ENCODE measurements at regions not wholly inside any gene's neighbourhood (a gene's known extent, or its start where the extent isn't known, plus 50 kb on each side); places are given as distances from the start of the nearest gene placed in this dataset.

DNA sequence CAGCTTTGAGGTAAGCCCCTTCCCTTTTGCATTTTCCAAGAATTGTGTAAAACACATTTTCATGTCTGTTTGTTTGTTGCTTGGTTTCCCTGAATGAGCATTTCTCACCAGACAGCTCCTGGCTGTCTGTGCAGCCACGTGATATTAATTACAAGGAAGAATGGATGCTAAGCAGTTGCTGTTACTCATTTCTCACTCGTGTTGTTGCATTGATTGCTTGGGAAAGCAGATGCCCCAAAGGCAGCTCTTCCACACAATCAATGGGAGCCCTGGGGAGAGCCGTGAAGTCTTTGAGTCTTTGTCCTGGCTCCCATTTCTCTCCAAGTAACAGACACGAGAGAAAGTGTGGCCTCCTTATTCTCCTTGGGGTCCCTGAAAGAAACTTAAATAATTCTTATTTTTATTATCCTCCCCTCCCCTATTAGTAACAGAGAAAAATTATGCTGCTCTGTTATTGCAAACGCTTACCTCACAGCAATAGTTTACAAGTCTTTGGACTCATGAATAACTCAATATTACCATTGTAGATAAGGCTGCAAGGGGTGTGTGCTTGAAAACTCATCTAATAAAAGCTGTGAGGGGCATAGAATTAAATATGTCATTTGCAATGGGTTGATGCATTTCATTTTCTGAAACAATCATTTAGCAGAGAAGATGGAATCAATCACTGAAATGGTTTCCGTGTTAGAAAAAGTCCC, 127.7 kb upstream of the CAMK1G start:
- no peak for DNase-seq

DNA sequence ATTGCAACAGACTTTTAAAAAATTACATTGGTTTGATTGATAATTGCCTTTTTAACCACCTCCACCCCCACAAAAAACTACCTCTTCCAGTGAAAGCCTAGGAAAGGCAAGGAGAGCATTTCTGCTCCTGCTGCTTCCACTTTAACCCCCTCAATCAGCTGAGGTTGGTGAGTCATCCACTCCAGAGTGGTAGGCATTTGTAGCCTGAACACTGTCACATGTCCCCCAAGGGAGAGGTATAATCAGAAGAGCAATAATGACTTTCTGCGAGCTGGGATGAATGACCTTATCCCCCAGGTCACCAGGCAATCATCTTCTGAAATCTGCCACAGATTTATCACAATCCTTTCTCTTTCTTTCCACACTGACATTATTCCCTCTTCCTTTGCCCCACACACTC, 126.6 kb upstream of the CAMK1G start:
- no peak for DNase-seq

DNA sequence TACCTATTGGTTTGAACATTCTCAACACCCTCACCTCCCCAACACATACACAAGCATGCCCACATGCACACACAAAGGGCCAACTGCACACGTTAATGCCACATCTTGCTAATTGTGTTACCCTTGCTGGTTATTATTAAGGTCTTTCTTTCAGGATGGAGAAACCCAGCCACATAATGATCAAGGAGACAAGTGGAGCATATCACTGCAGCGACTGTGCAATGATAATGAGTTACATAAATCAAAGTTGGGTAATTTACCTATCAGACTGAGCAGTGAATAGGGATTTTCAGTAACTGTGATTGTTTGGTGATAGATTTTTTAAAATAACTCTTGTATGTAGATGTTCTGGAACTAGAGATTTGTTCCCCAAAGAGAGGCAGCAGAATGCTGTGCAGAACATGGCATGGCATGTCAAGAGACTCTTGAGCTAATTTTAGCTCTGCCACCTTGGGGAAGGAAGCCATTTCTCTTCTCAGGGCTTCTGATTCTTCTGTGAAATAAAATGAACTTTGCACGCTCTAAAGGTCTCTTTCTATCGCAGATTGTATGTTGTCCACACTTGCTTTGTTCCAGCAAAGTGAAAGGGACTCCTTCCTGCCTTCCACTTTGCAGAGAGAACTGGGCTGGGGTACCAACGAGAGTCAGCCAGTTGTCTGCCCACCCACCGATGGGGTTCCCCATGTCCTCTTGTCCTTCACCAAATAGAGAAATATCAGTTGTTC, 126.0 kb upstream of the CAMK1G start:
- DNase-seq, result no peak

DNA sequence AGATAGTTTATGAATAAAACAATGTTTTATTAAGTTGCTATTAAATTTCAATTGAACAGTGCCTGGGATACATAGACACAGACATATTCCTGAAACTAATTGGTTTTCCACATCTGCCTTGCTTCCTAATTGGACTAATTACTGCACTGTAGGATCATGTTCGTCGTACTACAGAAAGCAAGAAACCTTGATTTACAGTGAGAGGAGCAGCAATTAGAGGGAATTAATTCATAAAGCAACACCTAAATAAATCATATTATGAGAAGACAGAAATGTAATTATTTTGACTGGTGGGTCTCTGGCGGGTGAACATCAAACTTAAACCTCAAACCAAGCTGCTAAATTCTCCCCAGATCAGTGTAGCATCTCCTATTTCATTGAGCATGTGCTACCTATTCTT, 124.6 kb upstream of the CAMK1G start:
- DNase-seq, result no peak

DNA sequence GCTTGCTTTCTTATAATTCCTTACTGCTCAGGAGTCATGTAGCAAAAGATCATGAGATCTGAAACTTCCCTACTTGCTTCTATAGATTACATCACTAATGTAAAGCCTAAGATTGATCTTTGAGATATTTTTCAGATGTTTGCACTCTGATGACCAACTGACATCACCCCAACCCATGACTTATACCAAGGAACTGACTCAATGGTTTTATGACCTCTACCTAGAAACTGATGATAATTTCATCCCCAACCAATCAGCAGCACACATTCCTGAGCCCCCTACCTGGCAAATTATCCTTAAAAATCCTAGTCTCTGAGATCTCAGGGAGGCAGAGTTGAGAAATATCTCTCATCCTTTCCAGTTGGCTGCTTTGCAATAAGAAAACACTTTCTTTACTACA, 122.3 kb upstream of the CAMK1G start:
- DNase-seq, result no peak

DNA sequence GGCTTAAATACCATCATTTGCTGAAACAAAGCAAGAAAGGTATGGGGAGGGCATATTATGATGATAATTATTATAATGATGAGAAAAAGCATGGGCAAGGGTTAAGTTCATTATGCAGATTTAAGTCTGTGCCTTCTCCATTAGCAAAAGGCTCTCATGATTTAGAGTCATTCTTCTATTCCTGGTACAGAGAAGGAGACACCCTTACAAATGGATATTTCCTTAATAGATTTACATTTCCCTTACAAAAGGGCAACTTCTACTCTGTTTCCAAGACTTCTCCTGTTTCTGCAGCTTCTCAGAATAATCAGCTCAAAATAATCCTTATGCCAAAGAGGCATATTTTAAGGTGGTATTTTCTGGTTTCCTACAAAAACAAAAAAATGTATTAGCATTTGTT, 121.1 kb upstream of the CAMK1G start:
- DNase-seq, result no peak

DNA sequence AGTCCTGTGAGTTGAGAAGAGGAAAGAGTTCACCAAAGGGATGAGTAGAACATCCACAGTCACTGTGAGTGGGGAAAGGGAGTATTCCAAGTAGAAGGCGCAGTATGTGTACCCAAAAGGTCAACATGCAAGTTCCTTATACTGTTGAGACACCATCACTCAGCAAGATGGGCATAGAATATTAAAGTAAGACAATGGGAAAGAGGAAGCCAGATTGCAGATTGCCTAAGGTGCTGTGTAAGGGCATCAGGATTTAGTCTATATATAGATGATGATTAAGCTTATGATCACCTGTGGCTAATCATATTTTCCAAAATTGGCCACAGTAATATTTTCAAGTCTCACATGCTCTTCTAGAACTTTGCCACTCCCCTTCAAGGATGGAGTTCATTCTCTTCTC, 120.1 kb upstream of the CAMK1G start:
- no peak for DNase-seq

DNA sequence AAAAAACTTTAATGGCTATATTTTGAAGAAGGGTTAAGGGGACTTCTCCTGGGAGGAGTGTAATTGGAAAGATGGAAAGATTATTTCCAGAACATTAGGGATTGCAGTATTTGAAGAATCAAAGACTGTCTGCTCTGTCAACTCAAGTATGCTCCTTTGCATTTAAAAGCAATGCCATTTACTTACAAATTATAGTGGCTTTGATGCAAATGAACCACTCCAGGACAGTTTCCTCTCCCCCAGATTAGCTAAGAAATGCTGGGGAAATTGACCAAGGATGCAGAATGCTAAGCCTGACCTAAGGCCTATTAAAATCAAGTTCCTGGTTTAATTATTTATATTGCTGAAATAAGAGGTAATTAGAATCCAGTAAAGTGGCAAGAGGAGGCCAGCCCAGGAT, 110.5 kb upstream of the CAMK1G start:
- no peak for DNase-seq

DNA sequence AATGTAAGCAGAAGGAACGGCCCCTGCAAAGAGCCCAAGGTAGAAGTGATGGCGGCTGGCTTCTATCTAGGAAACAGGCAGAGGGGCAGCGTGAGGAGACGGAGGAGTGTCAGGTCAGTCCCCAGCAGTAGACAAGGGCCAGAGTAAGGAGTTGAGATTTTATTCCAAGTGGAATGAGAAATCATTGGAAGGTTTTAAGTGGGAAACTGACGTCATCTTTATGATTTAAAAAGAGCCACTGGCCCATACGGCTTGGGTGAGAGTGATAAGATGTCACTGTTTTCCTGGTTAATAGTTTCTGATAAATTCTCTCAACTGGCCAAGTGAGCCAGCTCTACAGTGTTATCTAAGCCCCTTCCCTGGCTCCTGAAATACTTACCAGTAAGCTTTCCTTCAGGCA, 103.2 kb upstream of the CAMK1G start:
- DNase-seq, result no peak

DNA sequence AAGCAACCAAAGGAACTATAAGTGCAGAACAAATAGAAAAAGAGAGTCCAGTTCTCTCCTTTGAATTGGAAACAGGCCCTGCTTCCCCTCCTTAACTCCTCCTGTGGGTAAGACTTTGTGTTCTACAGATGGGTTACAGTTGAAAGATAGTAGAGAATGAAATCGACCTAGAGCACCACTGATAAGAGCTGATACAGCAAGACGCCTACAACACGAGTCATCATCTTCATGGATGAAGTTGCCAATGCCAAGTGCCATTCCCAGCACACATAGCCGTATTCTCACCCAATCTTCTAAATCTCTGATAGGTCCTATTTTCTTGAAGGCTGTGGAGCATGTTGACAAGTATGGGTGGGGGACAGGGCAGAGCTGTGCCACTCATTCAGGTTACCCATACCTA, 99.8 kb upstream of the CAMK1G start:
- DNase-seq, result no peak

DNA sequence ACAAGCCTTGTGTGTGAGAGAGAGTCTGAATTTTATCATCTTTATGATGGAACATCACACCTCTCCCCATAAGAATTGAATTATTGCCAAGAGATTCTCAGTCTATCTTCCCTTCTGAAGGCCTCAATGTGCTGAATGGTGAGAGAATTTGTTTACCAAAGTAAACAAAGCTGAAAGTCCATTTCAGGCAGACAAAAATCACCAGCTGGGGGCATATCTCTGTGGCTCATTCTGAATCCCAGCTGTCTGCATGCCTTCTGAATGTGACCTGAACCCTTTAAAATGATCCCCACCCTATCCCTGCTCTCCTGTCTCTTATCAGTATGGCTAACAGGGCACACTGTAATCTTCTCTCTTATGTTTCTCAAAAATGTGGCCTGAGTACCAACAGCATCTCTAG, 99.1 kb upstream of the CAMK1G start:
- DNase-seq, result no peak

DNA sequence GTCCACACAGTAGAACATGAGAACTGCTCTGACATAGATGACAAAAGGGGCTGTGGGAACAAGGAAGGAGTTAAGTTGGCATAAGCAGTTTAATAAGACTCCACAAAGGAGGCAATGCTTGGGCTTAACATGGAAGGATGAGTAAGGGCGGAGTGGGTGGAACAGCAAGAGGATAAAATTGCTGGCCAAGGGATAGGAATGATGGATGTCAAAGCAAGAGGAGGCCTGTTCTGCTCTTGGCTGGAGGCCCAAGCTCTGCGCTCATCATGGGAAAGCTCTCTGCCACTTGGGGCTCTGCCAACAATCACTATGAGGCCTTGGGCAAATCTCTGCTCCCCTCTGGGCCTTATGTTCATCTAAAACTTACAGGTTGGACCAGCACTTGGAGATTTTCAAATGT, 98.3 kb upstream of the CAMK1G start:
- no peak for DNase-seq

DNA sequence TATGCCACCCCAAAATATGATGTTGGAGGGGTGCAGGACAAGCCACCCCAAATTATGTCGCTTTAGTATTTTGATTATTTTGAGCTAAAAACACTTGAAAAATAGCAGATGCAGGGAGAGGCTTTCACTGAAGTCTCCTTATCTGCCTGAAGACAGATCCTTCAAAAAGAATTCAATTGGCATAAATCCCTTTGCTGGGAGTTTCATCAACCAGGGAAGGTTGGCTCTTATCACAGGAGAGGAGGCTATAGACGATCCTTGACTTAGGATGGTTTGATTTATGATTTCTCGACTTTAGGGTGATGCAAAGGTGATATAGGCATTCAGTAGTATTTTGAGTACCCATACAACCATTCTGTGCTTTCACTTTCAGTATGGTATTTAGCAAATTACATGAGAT, 97.8 kb upstream of the CAMK1G start:
- no peak for DNase-seq

DNA sequence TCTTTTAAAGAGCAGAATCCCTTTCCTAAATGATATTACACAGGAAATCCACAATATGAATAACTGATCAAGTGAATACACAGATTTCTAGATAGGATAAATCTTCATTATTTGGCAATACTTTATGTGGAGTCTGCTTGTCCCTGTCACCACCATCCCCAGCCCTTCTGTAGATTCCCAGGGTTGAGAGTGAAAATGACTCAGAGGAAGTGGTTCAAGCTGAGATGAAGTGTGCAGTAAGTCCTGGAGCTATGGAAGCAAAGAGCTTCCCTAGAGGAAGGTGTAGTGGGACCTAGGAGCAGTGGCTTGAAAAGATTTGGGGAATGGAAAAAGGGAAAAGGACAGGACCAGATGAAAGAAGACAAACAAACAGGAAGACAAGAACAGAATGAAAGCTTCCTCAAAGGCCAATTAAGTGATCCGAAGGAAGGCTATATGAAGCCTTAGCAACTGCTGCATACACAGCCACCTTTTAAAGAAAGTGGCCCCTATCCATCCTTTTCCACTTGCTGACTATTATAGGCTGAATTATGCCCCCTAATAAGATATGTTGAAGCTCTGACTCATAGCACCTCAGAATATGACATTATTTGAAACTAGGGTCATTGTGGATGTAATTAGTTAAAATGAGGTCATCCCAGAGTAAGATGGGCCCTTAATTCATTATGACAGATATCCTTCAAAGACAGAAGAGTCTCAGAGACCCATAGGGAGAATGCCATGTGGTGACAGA, 96.5 kb upstream of the CAMK1G start:
- DNase-seq, result no peak

DNA sequence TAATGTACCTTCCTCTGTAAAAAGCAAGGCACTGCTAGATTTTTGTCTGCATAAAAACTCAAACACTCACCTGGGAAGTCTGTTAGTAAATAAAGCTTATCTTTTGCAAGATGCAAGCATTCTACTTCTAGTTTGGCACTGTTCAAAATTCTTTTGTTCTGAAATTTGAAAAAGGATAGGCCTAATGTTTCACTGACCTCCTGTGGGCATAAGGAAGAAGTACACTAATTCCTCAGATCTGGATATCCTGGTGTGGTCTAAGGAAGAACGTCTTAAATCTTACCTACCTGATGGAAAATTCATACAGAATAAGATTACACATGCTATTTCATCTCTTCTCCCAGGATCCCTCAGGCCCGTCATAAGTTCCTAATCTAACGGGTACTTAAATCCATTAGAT, 93.5 kb upstream of the CAMK1G start:
- no peak for DNase-seq

DNA sequence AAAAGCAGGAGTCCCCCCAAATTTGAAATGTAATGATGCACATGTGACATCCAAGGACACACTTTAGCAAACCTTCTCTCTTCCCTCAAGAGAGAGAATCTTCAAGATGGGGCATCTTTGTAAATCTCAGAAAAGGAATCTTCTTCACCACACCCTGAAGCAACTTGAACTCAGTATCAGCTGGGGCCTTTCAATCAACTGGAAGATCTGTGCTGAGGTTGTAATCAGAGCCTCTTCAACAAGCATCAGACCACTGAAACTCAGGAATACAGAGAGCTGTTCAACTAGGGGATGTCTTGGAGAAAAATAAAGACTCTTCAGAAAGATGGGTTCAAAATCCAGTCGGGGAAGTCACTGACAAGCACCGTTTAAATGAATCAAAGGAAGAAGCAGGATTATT, 92.5 kb upstream of the CAMK1G start:
- no peak for DNase-seq

DNA sequence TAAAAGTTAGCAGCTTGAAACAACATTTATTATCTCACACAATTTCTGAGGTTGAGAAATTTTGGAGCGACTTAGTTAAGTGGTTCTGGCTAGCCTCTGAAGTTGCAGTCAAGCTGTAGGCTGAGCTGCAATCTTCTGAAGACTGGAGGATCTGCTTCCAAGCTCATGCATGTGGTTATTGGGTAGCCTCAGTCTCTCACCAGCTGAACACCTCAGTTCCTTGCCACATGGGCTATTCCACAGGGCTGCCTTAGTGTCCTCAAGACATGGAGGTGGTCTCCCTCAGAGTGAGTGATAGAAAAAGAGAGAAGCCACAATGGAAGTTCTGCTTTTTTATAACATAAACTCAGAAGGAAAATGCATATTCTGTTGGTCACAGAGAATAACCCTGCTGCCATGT, 92.0 kb upstream of the CAMK1G start:
- no peak for DNase-seq

DNA sequence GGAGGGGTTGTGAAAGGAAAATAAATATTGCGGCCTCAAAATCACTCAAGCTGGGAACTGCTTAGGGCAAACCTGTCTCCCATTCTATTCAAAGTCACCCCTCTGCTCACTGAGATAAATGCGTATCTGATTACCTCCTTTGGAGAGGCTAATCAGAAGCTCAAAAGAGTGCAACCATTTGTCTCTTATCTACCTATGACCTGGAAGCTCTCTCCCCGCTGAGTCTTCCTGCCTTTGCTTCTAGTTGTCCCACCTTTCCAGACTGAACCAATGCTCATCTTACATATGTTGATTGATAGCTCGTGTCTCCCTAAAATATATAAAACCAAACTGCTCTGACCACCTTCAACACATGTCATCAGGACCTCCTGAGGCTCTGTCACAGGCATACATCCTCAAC, 91.6 kb upstream of the CAMK1G start:
- no peak for DNase-seq

DNA sequence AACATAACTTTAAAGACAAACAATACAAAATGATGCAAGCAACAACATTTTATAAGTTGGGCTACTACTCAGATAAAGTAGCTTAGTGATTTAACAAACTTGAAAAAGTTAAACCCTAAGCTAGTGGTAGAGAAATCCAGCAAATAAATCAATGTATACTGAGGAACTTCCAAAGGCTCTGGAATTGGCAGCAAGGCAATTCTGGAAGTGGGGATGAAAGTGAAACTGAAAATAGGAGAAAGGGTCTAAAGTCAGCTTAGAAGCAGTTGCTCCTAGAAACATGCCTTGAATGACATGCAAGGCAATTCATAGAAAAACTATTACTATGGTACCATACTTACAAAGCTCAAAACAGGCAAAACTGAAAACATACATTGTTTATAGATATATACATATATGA, 90.0 kb upstream of the CAMK1G start:
- DNase-seq, result no peak

DNA sequence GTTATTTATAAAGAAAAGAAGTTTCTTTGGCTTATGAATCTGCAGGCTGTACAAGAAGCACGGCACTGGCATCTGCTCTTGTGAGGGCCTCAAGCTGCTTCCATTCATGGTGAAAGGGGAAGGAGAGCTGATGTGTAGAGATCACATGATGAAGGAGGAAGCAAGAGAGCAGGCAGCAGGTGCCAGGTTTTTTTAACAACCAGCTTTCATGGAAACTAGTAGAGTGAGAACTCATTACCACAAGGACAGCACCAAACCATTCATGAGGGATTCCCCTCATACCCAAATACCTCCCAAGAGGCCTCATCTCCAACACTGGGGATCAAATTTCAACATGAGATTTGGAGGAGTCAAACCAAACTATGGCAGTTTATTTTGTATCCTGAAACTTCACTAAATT, 85.8 kb upstream of the CAMK1G start:
- DNase-seq, result no peak

DNA sequence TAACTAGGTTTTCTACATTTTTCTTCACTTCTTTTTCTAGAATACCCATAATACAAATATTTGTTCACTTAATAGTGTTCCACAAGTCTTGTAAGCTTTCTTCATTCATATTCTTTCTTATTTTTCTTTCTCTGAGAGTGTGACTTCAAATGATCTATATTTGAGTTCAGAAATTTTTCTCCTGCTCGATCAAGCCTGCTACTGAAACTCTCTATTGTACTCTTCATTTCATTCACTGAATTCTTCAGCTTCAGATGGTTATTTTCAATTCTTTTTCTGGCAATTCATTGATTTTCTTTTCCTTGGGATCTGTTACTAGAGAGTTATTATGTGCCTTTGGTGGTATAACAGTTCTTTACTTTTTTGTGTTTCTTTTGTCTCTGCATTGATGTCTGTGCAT, 82.5 kb upstream of the CAMK1G start:
- DNase-seq, result no peak

DNA sequence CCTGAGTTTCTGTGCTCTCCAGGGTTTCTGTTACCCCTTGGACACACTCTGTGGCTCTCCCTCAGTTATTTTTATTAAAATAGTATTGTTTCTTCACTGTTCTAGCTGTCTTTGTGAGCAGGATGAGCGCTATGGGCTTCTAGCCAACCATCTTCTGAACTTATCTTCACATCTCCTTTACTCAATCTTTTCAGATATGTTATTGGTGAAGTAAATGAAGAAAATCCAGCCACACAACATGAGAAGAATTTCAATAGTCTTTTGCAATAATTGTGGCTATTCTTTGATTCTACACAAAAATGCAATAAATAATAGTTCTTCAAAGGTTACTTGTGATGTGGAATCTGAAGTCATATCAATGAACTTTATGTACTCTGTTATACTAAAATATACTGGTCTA, 80.3 kb upstream of the CAMK1G start:
- DNase-seq, result no peak

DNA sequence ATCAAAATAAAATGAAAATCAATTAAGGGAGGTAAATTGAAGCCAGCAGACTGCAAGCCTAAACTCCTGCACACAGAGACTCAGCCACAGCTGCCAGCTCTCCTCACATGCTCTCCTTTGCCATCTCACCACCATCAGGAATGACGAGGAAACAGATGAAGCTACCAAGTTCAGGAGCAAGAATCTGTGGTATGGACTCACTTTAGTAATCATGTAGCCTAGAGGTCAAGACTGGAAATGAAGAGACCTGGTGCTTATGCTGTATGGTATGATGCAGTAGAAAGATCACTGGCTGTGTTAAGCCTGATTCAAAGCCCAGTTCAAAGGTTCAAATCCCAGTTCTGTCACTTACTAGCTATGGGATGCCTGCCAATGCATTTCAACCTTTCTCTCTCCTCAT, 78.9 kb upstream of the CAMK1G start:
- DNase-seq, result no peak

DNA sequence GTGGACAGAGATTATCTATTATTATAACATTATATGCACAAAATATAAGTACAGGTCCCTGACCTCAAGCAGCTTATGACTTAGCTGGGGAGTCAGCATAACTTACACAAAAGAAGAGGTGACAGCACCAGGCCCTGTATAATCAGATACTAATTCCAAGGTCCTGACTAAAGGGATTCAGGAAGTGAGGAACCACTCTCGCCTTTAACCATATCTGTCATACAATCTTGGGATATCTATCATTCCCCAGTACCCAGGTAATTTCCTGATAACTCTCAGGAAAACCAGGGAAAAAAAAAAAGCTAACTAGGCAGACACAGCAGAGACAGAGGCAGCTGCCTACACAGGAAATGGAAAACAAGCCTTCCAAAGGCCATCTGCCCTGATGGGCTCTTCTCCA, 78.5 kb upstream of the CAMK1G start:
- no peak for DNase-seq
